HEK293T (cell line): ENCODE measurements at regions not wholly inside any gene's neighbourhood (a gene's known extent, or its start where the extent isn't known, plus 50 kb on each side); places are given as distances from the start of the nearest gene placed in this dataset.
"Not testable (repeated sequence)": the region's sequence is repeated elsewhere in the genome, so short reads cannot be mapped to it uniquely, and the experiment has no call there.

Experiments
- CTCF ChIA-PET: fragments of 350-600 bp; formaldehyde crosslinking; extraction: SDS; loops from one replicate; lab custom pipeline; 2021; ENCODE audit warnings: antibody characterized with exemption, inconsistent platforms; lab: Yijun Ruan, JAX
- POLR2A ChIA-PET: fragments of 350-600 bp; formaldehyde crosslinking; extraction: SDS; loops from one replicate; lab custom pipeline; 2020; ENCODE audit warnings: antibody characterized with exemption, inconsistent platforms; lab: Yijun Ruan, JAX
- DNase-seq: peaks from one replicate; pipeline ENCODE4 v3.0.0; 2012; ENCODE audit warnings: mixed read lengths; ENCODE audit errors: extremely low spot score
- ARNT ChIP-seq: fragments of 450-650 bp; IDR thresholded peaks from 2 replicates; pipeline ENCODE4 v1.6.1; 2017; ENCODE audit warnings: mild to moderate bottlenecking
- BHLHE40 ChIP-seq: fragments of 450-650 bp; IDR thresholded peaks from 2 replicates; pipeline ENCODE4 v1.6.1; 2016; ENCODE audit warnings: mild to moderate bottlenecking, moderate library complexity, borderline replicate concordance
- CTBP1 ChIP-seq: fragments of 450-650 bp; IDR thresholded peaks from 2 replicates; pipeline ENCODE4 v1.6.1; 2016; ENCODE audit warnings: borderline replicate concordance
- ELF4 ChIP-seq: fragments of 450-650 bp; IDR thresholded peaks from 2 replicates; pipeline ENCODE4 v1.6.1; 2017; ENCODE audit warnings: antibody characterized with exemption
- FOXA1 ChIP-seq: fragments of 450-650 bp; IDR thresholded peaks from 2 replicates; pipeline ENCODE4 v1.6.1; 2016; ENCODE audit warnings: mild to moderate bottlenecking
- FOXK2 ChIP-seq: fragments of 450-650 bp; IDR thresholded peaks from 2 replicates; pipeline ENCODE4 v1.6.1; 2016; ENCODE audit warnings: mild to moderate bottlenecking
- FOXM1 ChIP-seq: fragments of 450-650 bp; IDR thresholded peaks from 2 replicates; pipeline ENCODE4 v1.6.1; 2017; ENCODE audit warnings: mild to moderate bottlenecking, borderline replicate concordance
- HDGF ChIP-seq: fragments of 450-650 bp; IDR thresholded peaks from 2 replicates; pipeline ENCODE4 v1.6.1; 2017; ENCODE audit warnings: antibody characterized with exemption, borderline replicate concordance
- L3MBTL2 ChIP-seq: fragments of 450-650 bp; conservative IDR thresholded peaks from 2 replicates; pipeline ENCODE4 v1.6.1; 2016; ENCODE audit warnings: mild to moderate bottlenecking
- LEF1 ChIP-seq: fragments of 450-650 bp; IDR thresholded peaks from 2 replicates; pipeline ENCODE4 v1.6.1; 2017; ENCODE audit warnings: mild to moderate bottlenecking, borderline replicate concordance
- NFRKB ChIP-seq: fragments of 450-650 bp; IDR thresholded peaks from 2 replicates; pipeline ENCODE4 v1.6.1; 2016; ENCODE audit warnings: mild to moderate bottlenecking, moderate library complexity
- SP1 ChIP-seq: fragments of 450-650 bp; IDR thresholded peaks from 2 replicates; pipeline ENCODE4 v1.6.1; 2017
- SUZ12 ChIP-seq: fragments of 450-650 bp; IDR thresholded peaks from 2 replicates; pipeline ENCODE4 v1.6.1; 2016; ENCODE audit warnings: mild to moderate bottlenecking
- TARDBP ChIP-seq: fragments of 450-650 bp; IDR thresholded peaks from 2 replicates; pipeline ENCODE4 v1.6.1; 2016
- ZNF384 ChIP-seq: fragments of 450-650 bp; IDR thresholded peaks from 2 replicates; pipeline ENCODE4 v1.6.1; 2016
- TF ChIP-seq, protein P1 (sequence below): fragments of 450-650 bp; IDR thresholded peaks from 2 replicates; pipeline ENCODE4 v1.6.1; 2016

- DNase-seq, result no peak
- TF ChIP-seq BHLHE40, result no peak
- TF ChIP-seq, protein P1, sequence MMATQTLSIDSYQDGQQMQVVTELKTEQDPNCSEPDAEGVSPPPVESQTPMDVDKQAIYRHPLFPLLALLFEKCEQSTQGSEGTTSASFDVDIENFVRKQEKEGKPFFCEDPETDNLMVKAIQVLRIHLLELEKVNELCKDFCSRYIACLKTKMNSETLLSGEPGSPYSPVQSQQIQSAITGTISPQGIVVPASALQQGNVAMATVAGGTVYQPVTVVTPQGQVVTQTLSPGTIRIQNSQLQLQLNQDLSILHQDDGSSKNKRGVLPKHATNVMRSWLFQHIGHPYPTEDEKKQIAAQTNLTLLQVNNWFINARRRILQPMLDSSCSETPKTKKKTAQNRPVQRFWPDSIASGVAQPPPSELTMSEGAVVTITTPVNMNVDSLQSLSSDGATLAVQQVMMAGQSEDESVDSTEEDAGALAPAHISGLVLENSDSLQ, result no peak
- ChIA-PET CTCF (no interaction called here), POLR2A (no interaction called here)
Observed at GRCh38 chr15:62903437-62903836, 139.1 kb upstream of the TPM1 start.

DNA sequence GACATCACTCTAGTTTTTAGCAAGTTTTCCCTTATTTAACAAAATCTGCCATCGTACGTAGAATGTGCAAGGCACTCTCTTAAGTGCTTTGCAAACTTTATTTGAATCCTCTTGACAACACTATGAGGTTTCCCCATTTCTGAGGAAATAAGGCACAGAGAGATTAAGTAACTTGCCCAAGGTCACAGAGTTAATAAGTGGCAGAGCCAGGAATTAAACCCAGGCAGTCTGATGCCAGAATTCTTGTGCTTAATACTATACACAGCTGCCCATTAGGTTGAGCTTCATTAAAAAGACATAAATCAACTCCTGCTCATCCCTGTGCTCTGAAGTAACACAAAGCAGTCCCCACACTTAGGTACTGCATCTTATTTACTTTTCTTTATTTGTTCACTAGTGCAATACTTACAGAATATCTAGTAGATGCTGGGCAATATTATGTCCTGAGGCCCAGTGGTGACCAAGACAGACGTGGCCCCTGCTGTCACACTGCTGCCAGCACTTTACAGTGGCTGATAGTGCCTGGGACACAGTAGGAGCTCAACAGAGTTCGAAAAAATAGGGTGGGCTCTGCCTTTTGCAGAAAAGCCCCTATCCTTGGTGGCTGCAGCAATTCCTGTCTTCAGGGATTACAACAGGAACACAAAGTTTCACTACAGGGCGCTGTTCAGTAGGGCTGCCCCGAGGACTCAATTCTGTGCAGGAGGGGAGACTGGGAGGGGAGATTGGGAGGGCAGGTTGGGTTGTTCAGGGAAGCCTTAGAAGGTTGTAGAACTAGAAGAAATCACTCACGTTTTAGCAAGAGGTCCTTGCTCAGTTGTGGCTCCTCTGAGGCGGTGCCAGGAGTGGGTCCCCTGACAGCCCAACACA, 138.3 kb upstream of the TPM1 start:
- ChIA-PET CTCF (no interaction called here), POLR2A (no interaction called here)
- no peak for TF ChIP-seq FOXM1
- TF ChIP-seq ELF4, result no peak
- no peak for TF ChIP-seq CTBP1
- no peak for TF ChIP-seq FOXA1
- no peak for TF ChIP-seq HDGF
- TF ChIP-seq ZNF384, result no peak
- TF ChIP-seq SUZ12, result no peak
- no peak for TF ChIP-seq NFRKB
- no peak for TF ChIP-seq TARDBP
- no peak for TF ChIP-seq LEF1
- no peak for TF ChIP-seq ARNT
- TF ChIP-seq SP1, result no peak
- TF ChIP-seq BHLHE40, result no peak
- TF ChIP-seq FOXK2, result no peak
- TF ChIP-seq L3MBTL2, result no peak
- TF ChIP-seq, protein P1, result no peak
- DNase-seq, result no peak

DNA sequence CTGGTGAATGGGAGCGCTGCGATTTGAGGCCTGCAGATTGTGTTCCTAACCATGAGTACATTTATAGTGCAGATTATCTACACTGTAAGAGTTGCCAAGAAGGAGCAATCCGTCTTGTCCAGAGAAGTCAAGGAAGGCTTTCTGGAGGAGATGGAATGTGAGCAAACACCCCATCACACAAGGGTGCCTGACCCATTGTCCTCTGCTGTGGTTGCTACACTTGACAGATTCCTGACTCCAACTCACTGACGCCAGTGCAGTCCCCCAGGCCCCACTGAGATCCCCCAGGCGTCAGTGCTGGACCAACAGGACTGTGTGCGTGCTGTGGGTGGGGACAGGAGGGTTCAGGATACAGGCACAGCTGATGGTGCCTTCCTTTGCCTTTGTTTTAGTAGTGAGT, 135.9 kb upstream of the TPM1 start:
- no peak for DNase-seq
- ChIA-PET CTCF (no interaction called here), POLR2A (no interaction called here)
- TF ChIP-seq ZNF384, result no peak
- TF ChIP-seq, protein P1, result no peak
- no peak for TF ChIP-seq BHLHE40
- TF ChIP-seq HDGF, result no peak
- no peak for TF ChIP-seq NFRKB
- TF ChIP-seq ARNT, result no peak
- TF ChIP-seq CTBP1, result no peak
- no peak for TF ChIP-seq LEF1

- DNase-seq, result no peak
- ChIA-PET CTCF (interaction anchor here (1.0 kb wide), 1 partner anchor 19 kb away, joined by 3 read pairs; no protein-coding TSS in a partner anchor), POLR2A (no interaction called here)
- TF ChIP-seq FOXA1 (no peak), FOXK2 (no peak), ZNF384 (no peak), TARDBP (no peak), ARNT (no peak), ELF4 (no peak), SP1 (no peak), NFRKB (no peak), FOXM1 (no peak), LEF1 (no peak)
- TF ChIP-seq, protein P1, result no peak
Observed at GRCh38 chr15:62907275-62907674, 135.3 kb upstream of the TPM1 start.

DNA sequence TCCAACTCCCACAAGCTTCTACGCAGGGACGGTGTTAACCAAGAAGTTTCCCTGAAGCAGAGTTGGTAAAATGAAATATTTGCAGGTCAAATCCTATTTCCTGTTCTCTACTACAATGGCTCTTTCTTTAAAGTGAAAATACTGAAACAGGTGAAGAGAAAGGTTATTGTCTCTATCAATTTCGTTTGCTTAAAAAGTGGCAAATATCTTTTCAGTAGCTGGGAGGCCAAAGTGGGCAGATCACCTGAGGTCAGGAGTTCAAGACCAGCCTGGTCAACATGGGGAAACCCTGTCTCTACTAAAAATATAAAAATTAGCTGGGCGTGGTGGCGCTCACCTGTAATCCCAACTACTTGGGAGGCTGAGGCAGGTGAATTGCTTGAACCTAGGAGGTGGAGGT, 134.2 kb upstream of the TPM1 start:
- DNase-seq, CTCF ChIA-PET, POLR2A ChIA-PET: not testable (repeated sequence)

GRCh38 chr15:62909257-62909656, 133.3 kb upstream of the TPM1 start:
- CTCF ChIA-PET, result no interaction called here
- TF ChIP-seq ELF4, result no peak
- TF ChIP-seq LEF1, result no peak
- no peak for TF ChIP-seq HDGF
- TF ChIP-seq, protein P1, result no peak
- no peak for TF ChIP-seq BHLHE40
- TF ChIP-seq SP1, result no peak
- TF ChIP-seq SUZ12, result no peak
- TF ChIP-seq TARDBP, result no peak
- TF ChIP-seq L3MBTL2, result no peak
- DNase-seq, result no peak

More at GRCh38 chr15:62909257-62909656, 133.3 kb upstream of the TPM1 start:
- POLR2A ChIA-PET, result no interaction called here
